C4-2B (cell line): ENCODE measurements at regions not wholly inside any gene's neighbourhood (a gene's known extent, or its start where the extent isn't known, plus 50 kb on each side); places are given as distances from the start of the nearest gene placed in this dataset.

Experiments used
- H3K27ac ChIP-seq: fragments of 450-650 bp; 2 replicates; pipeline ENCODE4 v1.5.1; 2017
- CTCF ChIP-seq: fragments of 450-650 bp; conservative IDR thresholded peaks from 2 replicates; pipeline ENCODE4 v1.5.1; 2017; ENCODE audit warnings: mild to moderate bottlenecking
- ZFX ChIP-seq: fragments of 450-650 bp; IDR thresholded peaks from 2 replicates; pipeline ENCODE4 v1.6.1; 2017

GRCh38 chr4:81811562-81812293 lies 340.0 kb upstream of the RASGEF1B start:
- TF ChIP-seq ZFX = no peak
- H3K27ac ChIP-seq = no peak overlapping the region

GRCh38 chr4:81808011-81808672 lies 336.4 kb upstream of the RASGEF1B start:
- H3K27ac ChIP-seq = no peak overlapping the region
- TF ChIP-seq CTCF (no peak), ZFX (no peak)

GRCh38 chr4:81807386-81807785 lies 335.7 kb upstream of the RASGEF1B start:
- H3K27ac ChIP-seq = no peak overlapping the region
- TF ChIP-seq ZFX (no peak), CTCF (no peak)

GRCh38 chr4:81806485-81806884 lies 334.8 kb upstream of the RASGEF1B start:
- no peak for TF ChIP-seq ZFX
- no peak for TF ChIP-seq CTCF
- no peak overlapping the region for H3K27ac ChIP-seq

- no peak for TF ChIP-seq CTCF
- TF ChIP-seq ZFX = no peak
- no peak overlapping the region for H3K27ac ChIP-seq
These were observed 333.1 kb upstream of the RASGEF1B start for GRCh38 chr4:81804849-81805248.

- TF ChIP-seq ZFX (no peak), CTCF (no peak)
These were observed 330.7 kb upstream of the RASGEF1B start for GRCh38 chr4:81802285-81802846.

GRCh38 chr4:81799371-81799770 lies 327.7 kb upstream of the RASGEF1B start:
- H3K27ac ChIP-seq = no peak overlapping the region
- TF ChIP-seq CTCF (no peak), ZFX (no peak)

More at GRCh38 chr4:81802285-81802846, 330.7 kb upstream of the RASGEF1B start:
- no peak overlapping the region for H3K27ac ChIP-seq
